ENCODE measurements at regions not wholly inside any gene's neighbourhood (a gene's known extent, or its start where the extent isn't known, plus 50 kb on each side); places are given as distances from the start of the nearest gene placed in this dataset.

DNA sequence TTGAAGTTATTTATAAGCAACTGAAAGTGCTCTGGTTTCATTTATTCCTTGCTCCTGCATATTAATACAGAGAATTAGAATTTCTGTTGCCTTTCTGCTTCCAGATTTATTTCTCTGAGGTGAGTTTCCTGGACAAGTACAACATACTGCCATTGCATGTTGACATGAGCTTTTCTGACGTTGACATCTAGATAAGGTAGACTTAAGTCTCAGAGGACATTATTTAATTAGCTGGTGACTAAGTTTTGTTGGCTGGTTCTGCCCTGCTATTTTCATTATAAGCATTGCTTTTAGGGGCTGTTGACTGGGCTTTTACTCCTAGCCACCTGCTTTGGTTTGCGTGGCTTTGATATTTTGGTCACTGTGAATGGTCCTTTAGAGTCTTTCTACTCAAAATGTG, 282.9 kb upstream of the SPRED2 start:
- TF ChIP-seq, protein P1, sequence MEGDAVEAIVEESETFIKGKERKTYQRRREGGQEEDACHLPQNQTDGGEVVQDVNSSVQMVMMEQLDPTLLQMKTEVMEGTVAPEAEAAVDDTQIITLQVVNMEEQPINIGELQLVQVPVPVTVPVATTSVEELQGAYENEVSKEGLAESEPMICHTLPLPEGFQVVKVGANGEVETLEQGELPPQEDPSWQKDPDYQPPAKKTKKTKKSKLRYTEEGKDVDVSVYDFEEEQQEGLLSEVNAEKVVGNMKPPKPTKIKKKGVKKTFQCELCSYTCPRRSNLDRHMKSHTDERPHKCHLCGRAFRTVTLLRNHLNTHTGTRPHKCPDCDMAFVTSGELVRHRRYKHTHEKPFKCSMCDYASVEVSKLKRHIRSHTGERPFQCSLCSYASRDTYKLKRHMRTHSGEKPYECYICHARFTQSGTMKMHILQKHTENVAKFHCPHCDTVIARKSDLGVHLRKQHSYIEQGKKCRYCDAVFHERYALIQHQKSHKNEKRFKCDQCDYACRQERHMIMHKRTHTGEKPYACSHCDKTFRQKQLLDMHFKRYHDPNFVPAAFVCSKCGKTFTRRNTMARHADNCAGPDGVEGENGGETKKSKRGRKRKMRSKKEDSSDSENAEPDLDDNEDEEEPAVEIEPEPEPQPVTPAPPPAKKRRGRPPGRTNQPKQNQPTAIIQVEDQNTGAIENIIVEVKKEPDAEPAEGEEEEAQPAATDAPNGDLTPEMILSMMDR (IDR thresholded peaks at IDR 0.05; ENCODE audit: control extremely low read depth, extremely low read depth, low read depth, missing control alignments): no peak
- ChIA-PET POLR2A (no interaction called here), CTCF (interaction anchor here (0.9 to 1.5 kb wide), 2 partner anchors 16 to 27 kb away, joined by 3 read pairs; no protein-coding TSS in a partner anchor)
- no peak for DNase-seq (ENCODE audit: extremely low spot score)

DNA sequence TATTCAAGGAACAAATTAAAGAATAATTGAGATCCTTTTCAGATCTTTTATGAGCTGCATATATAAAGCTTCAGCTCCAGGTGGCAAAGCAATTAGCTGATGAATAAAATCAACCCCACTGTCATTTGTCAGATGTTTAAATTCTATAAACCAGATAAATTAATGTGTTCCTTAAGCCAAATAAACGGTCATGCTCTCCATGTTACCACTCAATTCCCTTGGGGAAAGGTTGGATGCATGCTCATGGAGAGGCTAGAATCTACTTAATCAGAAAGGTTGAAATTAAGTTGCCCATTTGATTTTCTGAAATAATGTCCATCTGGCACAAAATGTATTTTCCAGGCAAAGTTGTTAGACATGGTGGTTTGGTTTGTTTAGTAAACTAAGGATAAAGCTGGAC, 282.5 kb upstream of the SPRED2 start:
- TF ChIP-seq, protein P1 (IDR thresholded peaks at IDR 0.05; ENCODE audit: control extremely low read depth, extremely low read depth, low read depth, missing control alignments): no peak
- ChIA-PET CTCF (interaction anchor here (0.9 to 1.5 kb wide), 2 partner anchors 17 to 27 kb away, joined by 3 read pairs; no protein-coding TSS in a partner anchor), POLR2A (no interaction called here)
- DNase-seq (ENCODE audit: extremely low spot score): no peak

DNA sequence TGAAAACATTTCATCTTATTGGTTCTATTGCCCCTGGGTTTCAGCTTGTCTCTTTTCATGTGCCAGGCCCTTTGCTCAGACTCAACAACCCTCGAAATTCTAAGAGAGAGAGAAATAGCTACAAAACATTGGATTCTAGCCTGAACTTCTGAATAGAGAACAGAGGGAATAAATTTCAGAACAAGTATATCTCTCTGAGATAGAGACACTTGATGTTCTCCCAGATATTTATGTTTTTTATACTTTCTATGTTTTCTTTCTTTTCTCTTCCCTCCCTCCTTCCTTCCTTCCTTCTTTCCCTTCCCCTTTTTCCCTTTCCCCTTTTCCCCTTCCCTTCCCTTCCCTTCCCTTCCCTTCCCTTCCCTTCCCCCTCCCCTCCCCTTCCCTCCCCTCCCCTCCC, 279.5 kb upstream of the SPRED2 start:
- CTCF ChIA-PET: interaction anchor here (1.2 to 2.9 kb wide), 5 partner anchors 13 to 71 kb away, joined by 4 to 22 read pairs (median 5); no protein-coding TSS in a partner anchor
- TF ChIP-seq, protein P1 (IDR thresholded peaks at IDR 0.05; ENCODE audit: control extremely low read depth, extremely low read depth, low read depth, missing control alignments): no peak
- DNase-seq (ENCODE audit: extremely low spot score): no peak

DNA sequence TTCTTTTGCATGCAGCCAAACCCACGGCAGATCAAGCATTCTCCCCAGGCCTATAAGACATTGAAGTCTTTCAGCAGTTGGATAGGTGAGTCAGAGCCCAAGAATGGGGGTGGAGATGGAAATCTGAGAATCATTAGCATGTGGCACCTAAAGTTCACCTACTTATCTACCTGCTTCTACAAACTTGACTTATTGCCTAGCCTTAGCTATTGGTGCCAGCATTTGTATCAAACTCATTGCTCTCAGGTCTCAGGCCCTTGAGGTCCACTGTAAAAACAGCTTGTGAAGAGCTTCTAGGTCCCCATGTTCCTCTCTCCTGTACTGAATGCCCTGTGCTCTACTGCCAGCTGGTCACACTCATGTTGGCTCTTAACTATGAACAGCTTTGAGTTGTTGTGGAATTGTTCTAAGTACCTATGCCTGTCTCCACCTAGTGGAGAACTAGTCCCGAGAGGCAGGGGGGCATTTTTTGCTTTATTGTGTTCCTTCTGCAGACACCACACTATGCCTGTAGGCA, 278.4 kb upstream of the SPRED2 start:
- no peak for DNase-seq (ENCODE audit: extremely low spot score)
- ChIA-PET CTCF (interaction anchor here (0.8 to 2.9 kb wide), 10 partner anchors 12 to 137 kb away, joined by 3 to 22 read pairs (median 4); no protein-coding TSS in a partner anchor), POLR2A (no interaction called here)

More for the DNA sequence above, 279.5 kb upstream of the SPRED2 start:
- POLR2A ChIA-PET: no interaction called here

DNA sequence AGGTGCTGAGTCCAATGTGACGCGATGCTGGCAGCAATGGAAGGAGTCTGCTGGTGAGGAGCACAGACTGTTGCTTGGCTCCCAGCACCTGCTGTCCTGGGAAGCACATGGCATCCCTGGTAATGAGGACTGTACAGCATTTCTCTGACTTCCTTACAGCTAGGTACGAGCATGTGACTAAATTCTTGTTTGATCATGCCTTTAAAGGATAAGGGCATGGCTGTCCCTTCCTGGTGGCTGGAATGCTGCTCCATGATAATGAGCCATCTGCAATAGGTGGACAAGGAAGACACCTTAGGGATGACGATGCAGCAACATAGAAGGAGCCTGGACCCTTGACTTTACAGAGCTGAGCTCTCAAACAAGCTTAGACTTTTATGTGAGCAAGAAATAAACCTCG, 278.0 kb upstream of the SPRED2 start:
- TF ChIP-seq, protein P1 (IDR thresholded peaks at IDR 0.05; ENCODE audit: control extremely low read depth, extremely low read depth, low read depth, missing control alignments): no peak
- no peak for DNase-seq (ENCODE audit: extremely low spot score)
- ChIA-PET CTCF (interaction anchor here (0.8 to 2.9 kb wide), 9 partner anchors 12 to 137 kb away, joined by 3 to 22 read pairs (median 4); no protein-coding TSS in a partner anchor), POLR2A (no interaction called here)

More for the DNA sequence above, 278.4 kb upstream of the SPRED2 start:
- TF ChIP-seq, protein P1 (IDR thresholded peaks at IDR 0.05; ENCODE audit: control extremely low read depth, extremely low read depth, low read depth, missing control alignments): peak; percentile 39

DNA sequence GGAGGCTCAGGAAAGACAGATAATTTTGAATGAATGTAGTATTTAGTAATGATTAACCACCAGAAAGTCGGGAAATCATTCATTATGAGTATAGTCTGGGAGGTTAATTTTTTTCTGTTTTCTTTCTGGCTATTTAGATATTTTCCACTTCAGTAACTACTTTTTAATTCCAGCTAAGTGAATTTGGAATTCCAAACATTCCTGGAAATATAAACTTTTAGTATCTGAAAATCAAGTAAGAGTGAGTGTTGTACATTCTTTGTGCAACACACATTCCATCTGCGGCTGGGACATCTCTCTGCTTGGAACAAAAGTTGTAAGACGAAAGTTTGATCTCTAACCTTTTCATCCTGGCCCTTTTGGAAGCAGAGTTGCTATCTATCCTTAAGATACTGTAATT, 275.7 kb upstream of the SPRED2 start:
- ChIA-PET POLR2A (no interaction called here), CTCF (no interaction called here)
- DNase-seq (ENCODE audit: extremely low spot score): no peak
- TF ChIP-seq, protein P1 (IDR thresholded peaks at IDR 0.05; ENCODE audit: control extremely low read depth, extremely low read depth, low read depth, missing control alignments): no peak

Data from GM10248 (cell line).